WTC11 (cell line): ENCODE measurements at regions not wholly inside any gene's neighbourhood (a gene's known extent, or its start where the extent isn't known, plus 50 kb on each side); places are given as distances from the start of the nearest gene placed in this dataset.

Experiments
- ATAC-seq: fragments of 200-7000 bp; cut with Tn5 transposase; 2 replicates; pipeline ENCODE4 v1.10.0; 2021; ENCODE audit warnings: mild to moderate bottlenecking, moderate library complexity
- CTCF ChIA-PET: fragments of 300-600 bp; sonication (Branson Sonifier 250); formaldehyde crosslinking; loops from one replicate; lab custom pipeline; 2021; ENCODE audit warnings: antibody characterized with exemption; lab: Charles Lee
- POLR2A ChIA-PET: fragments of 350-600 bp; sonication (Branson Sonifier 250); formaldehyde crosslinking; loops from one replicate; lab custom pipeline; 2021; ENCODE audit warnings: antibody characterized with exemption; lab: Charles Lee
- DNase-seq: peaks from one replicate; pipeline ENCODE4 v3.0.0; 2021; ENCODE audit warnings: low spot score
- H3K27ac Mint-ChIP-seq: 2 replicates; pipeline ENCODE4 v1.8.0; 2021; ENCODE audit warnings: mixed read lengths
- H3K27me3 Mint-ChIP-seq: 2 replicates; pipeline ENCODE4 v1.8.0; 2021; ENCODE audit warnings: low read depth, mild to moderate bottlenecking, moderate library complexity, mixed read lengths
- H3K36me3 Mint-ChIP-seq: 2 replicates; pipeline ENCODE4 v1.8.0; 2021; ENCODE audit warnings: mixed read lengths
- H3K4me1 Mint-ChIP-seq: 2 replicates; pipeline ENCODE4 v1.8.0; 2022; ENCODE audit warnings: mixed read lengths
- H3K4me3 Mint-ChIP-seq: 2 replicates; pipeline ENCODE4 v1.8.0; 2021; ENCODE audit warnings: mild to moderate bottlenecking, moderate library complexity, mixed read lengths
- H3K9me3 Mint-ChIP-seq: 2 replicates; pipeline ENCODE4 v1.8.0; 2021; ENCODE audit warnings: mixed read lengths
- CBFB ChIP-seq: sonication (generic); formaldehyde crosslinking; IDR thresholded peaks from 2 replicates; pipeline ENCODE4 v1.8.1; 2022; ENCODE audit warnings: mild to moderate bottlenecking, low read depth, missing genetic modification reagents
- GTF2I ChIP-seq: fragments of 250-450 bp; sonication (Bioruptor Pico); conservative IDR thresholded peaks from 2 replicates; pipeline ENCODE4 v1.4.0; 2021; ENCODE audit warnings: mild to moderate bottlenecking
- STAT6 ChIP-seq: sonication (generic); formaldehyde crosslinking; conservative IDR thresholded peaks from 2 replicates; pipeline ENCODE4 v1.8.1; 2023; ENCODE audit warnings: mild to moderate bottlenecking, low read depth, missing genetic modification reagents, moderate library complexity
- TP53 ChIP-seq: sonication (generic); formaldehyde crosslinking; IDR thresholded peaks from 2 replicates; pipeline ENCODE4 v1.8.1; 2023; ENCODE audit warnings: mild to moderate bottlenecking, missing genetic modification reagents
- ZNF219 ChIP-seq: sonication (generic); formaldehyde crosslinking; IDR thresholded peaks from 2 replicates; pipeline ENCODE4 v1.8.0; 2023; ENCODE audit warnings: missing genetic modification reagents, mild to moderate bottlenecking, borderline replicate concordance
- ZNF263 ChIP-seq: sonication (generic); formaldehyde crosslinking; IDR thresholded peaks from 2 replicates; pipeline ENCODE4 v1.8.1; 2022; ENCODE audit warnings: low read depth, mild to moderate bottlenecking, moderate library complexity, missing genetic modification reagents
- ZNF512 ChIP-seq: sonication (generic); formaldehyde crosslinking; IDR thresholded peaks from 2 replicates; pipeline ENCODE4 v1.8.1; 2022; ENCODE audit warnings: missing genetic modification reagents, borderline replicate concordance
- TF ChIP-seq, protein P1 (sequence below): sonication (generic); formaldehyde crosslinking; IDR thresholded peaks from 2 replicates; pipeline ENCODE4 v1.8.0; 2022; ENCODE audit warnings: mild to moderate bottlenecking, missing genetic modification reagents
- TF ChIP-seq, protein P2 (sequence below): sonication (generic); formaldehyde crosslinking; IDR thresholded peaks from 2 replicates; pipeline ENCODE4 v1.8.1; 2023; ENCODE audit warnings: mild to moderate bottlenecking, missing genetic modification reagents

- H3K9me3 Mint-ChIP-seq: no peaks in the 10 kb centered on the region
- H3K4me1 Mint-ChIP-seq: peaks cover 8% of the 10 kb centered on the region
- CTCF ChIA-PET: no interaction called here
- no peak for DNase-seq
- TF ChIP-seq STAT6 (CRISPR knock-in tag) (no peak), ZNF219 (no peak), GTF2I (no peak)
- TF ChIP-seq, protein P1, sequence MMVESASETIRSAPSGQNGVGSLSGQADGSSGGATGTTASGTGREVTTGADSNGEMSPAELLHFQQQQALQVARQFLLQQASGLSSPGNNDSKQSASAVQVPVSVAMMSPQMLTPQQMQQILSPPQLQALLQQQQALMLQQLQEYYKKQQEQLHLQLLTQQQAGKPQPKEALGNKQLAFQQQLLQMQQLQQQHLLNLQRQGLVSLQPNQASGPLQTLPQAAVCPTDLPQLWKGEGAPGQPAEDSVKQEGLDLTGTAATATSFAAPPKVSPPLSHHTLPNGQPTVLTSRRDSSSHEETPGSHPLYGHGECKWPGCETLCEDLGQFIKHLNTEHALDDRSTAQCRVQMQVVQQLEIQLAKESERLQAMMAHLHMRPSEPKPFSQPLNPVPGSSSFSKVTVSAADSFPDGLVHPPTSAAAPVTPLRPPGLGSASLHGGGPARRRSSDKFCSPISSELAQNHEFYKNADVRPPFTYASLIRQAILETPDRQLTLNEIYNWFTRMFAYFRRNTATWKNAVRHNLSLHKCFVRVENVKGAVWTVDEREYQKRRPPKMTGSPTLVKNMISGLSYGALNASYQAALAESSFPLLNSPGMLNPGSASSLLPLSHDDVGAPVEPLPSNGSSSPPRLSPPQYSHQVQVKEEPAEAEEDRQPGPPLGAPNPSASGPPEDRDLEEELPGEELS: no peak
- ATAC-seq: no peak
- H3K27ac Mint-ChIP-seq: no peak overlapping the region
- no peak overlapping the region for H3K4me3 Mint-ChIP-seq
- POLR2A ChIA-PET: no interaction called here
- H3K36me3 Mint-ChIP-seq: no peaks in the 10 kb centered on the region
- H3K27me3 Mint-ChIP-seq: peaks cover 14% of the 10 kb centered on the region
These were observed 170.2 kb downstream of the BUD13 start for GRCh38 chr11:116602637-116602942.

DNA sequence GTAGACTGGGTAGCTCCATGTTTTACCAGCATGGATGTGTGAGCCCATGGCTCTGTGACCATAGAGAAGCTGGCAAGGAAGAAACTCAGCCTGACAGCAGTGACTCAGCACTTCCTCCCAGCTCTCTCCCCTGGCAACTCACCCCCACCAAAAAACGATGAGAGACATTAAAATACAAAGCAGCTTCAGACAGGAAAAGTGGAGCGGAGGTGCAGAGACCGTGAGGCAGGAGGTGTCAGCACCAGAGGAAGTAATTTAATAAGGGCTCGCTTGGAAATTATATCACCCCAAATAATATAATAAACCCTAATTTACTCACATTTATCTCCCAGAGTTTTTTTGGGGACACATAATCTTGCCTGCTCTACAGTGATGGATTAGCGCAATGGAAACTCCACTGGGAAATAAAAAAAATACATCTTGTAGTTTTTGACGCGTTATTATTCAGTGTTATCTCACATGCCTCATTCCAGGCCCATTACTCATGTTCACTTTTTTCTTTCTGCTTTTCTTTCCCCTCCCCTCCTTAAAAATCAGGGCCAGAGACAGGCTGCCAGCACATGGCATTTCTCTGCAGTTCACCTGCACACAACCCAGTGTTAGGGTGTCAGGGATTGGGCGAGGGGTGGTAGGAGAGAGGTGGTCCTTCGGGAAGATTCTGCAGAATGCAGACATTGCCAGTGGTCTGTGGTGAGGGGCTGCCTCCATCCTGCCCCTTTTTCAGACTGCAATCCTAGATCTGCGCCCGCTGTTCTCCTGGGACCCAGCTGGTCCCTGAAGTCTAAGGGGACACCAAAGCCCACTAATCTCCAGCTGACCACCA, 170.8 kb downstream of the BUD13 start:
- no peaks in the 10 kb centered on the region for H3K36me3 Mint-ChIP-seq
- no peak overlapping the region for H3K4me3 Mint-ChIP-seq
- H3K27ac Mint-ChIP-seq: no peak overlapping the region
- H3K9me3 Mint-ChIP-seq: no peaks in the 10 kb centered on the region
- POLR2A ChIA-PET: no interaction called here
- CTCF ChIA-PET: no interaction called here
- peaks cover 14% of the 10 kb centered on the region for H3K27me3 Mint-ChIP-seq
- TF ChIP-seq ZNF512 (no peak), ZNF263 (CRISPR knock-in tag) (no peak)
- TF ChIP-seq, all 79 proteins: peak for 0
- H3K4me1 Mint-ChIP-seq: peaks cover 8% of the 10 kb centered on the region
- no peak for ATAC-seq
- no peak for DNase-seq

DNA sequence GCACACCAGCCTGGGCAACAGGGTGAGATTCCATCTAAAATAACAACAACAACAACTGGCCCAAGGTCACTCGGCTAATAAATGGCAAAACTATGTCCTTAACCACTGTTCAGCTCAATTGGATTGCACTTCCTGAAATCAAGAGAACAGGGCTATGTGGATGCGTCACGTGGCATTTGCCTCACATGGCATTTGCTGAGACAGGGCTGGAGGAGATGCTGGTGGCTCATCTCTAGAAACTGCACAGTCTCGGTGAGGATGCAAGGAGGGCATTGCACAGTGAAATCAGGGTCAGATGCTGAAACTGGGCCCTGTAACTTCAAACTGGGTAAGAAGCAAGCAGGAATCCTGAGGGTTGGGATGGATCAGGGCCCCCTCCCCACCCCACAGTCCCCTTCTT, 171.9 kb downstream of the BUD13 start:
- Mint-ChIP-seq H3K9me3 (no peaks in the 10 kb centered on the region), H3K4me1 (peaks cover 8% of the 10 kb centered on the region), H3K4me3 (no peak overlapping the region), H3K36me3 (no peaks in the 10 kb centered on the region), H3K27ac (no peak overlapping the region), H3K27me3 (peaks cover 17% of the 10 kb centered on the region)
- ChIA-PET POLR2A (no interaction called here), CTCF (no interaction called here)
- no peak for ATAC-seq
- no peak for DNase-seq
- no peak for TF ChIP-seq TP53 (CRISPR knock-in tag)

- no peak overlapping the region for H3K4me3 Mint-ChIP-seq
These were observed 174.2 kb downstream of the BUD13 start for GRCh38 chr11:116598556-116598955.

More at GRCh38 chr11:116598556-116598955, 174.2 kb downstream of the BUD13 start:
- POLR2A ChIA-PET: interaction anchor here (1.0 kb wide), 1 partner anchor 77 kb away, joined by 3 read pairs; no protein-coding TSS in a partner anchor
- TF ChIP-seq CBFB (CRISPR knock-in tag): no peak
- TF ChIP-seq, protein P2, sequence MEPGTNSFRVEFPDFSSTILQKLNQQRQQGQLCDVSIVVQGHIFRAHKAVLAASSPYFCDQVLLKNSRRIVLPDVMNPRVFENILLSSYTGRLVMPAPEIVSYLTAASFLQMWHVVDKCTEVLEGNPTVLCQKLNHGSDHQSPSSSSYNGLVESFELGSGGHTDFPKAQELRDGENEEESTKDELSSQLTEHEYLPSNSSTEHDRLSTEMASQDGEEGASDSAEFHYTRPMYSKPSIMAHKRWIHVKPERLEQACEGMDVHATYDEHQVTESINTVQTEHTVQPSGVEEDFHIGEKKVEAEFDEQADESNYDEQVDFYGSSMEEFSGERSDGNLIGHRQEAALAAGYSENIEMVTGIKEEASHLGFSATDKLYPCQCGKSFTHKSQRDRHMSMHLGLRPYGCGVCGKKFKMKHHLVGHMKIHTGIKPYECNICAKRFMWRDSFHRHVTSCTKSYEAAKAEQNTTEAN (CRISPR knock-in tag): no peak
- TF ChIP-seq, all 79 proteins: peak for 0
- Mint-ChIP-seq H3K27me3 (peaks cover 21% of the 10 kb centered on the region), H3K4me1 (peaks cover 8% of the 10 kb centered on the region), H3K27ac (no peak overlapping the region), H3K9me3 (no peaks in the 10 kb centered on the region), H3K36me3 (no peaks in the 10 kb centered on the region)
- DNase-seq (no peak), ATAC-seq (no peak)
- CTCF ChIA-PET: interaction anchor here (0.7 kb wide), 1 partner anchor 9 kb away, joined by 3 read pairs; no protein-coding TSS in a partner anchor
